OCI-LY3 (cell line): ENCODE measurements at regions not wholly inside any gene's neighbourhood (a gene's known extent, or its start where the extent isn't known, plus 50 kb on each side); places are given as distances from the start of the nearest gene placed in this dataset.

Experiments used
- H2AFZ ChIP-seq: fragments of 200-600, 300-600 bp; shearing (Covaris generic); 2 replicates; pipeline ENCODE4 v1.6.0; 2014; ENCODE audit warnings: antibody characterized with exemption, low read depth, low read length
- H3K27ac ChIP-seq: fragments of 200-600, 300-600 bp; sonication (generic); 2 replicates; pipeline ENCODE4 v1.5.1; 2014; ENCODE audit warnings: mild to moderate bottlenecking, low read length, moderate library complexity, mixed read lengths
- H3K27me3 ChIP-seq: fragments of 200-600, 300-600 bp; sonication (generic); 2 replicates; pipeline ENCODE4 v1.6.1; 2014; ENCODE audit warnings: low read depth, low read length, mixed read lengths
- H3K36me3 ChIP-seq: fragments of 200-600, 300-600 bp; sonication (generic); replicated peaks from 2 replicates; pipeline ENCODE3; 2014; ENCODE audit warnings: low read depth, low read length, mixed read lengths
- H3K4me1 ChIP-seq: fragments of 300-600, 200-600 bp; sonication (generic); 2 replicates; pipeline ENCODE4 v1.6.1; 2014; ENCODE audit warnings: low read length, mixed read lengths
- H3K4me2 ChIP-seq: fragments of 200-600, 300-600 bp; sonication (generic); 2 replicates; pipeline ENCODE4 v1.6.1; 2014; ENCODE audit warnings: low read length, mixed read lengths
- H3K4me3 ChIP-seq: fragments of 300-600, 200-600 bp; sonication (generic); 2 replicates; pipeline ENCODE4 v1.5.1; 2014; ENCODE audit warnings: antibody characterized with exemption, mild to moderate bottlenecking, low read length, moderate library complexity
- H3K79me2 ChIP-seq: fragments of 300-600, 200-600 bp; shearing (Covaris generic); 2 replicates; pipeline ENCODE4 v1.6.1; 2014; ENCODE audit warnings: mild to moderate bottlenecking, low read length, mixed read lengths
- H3K9ac ChIP-seq: fragments of 300-600, 200-600 bp; shearing (Covaris generic); 2 replicates; pipeline ENCODE4 v1.6.0; 2014; ENCODE audit warnings: mild to moderate bottlenecking, low read length, moderate library complexity
- H3K9me3 ChIP-seq: fragments of 200-600, 300-600 bp; shearing (Covaris generic); 2 replicates; pipeline ENCODE4 v1.6.1; 2014; ENCODE audit warnings: low read length, mixed read lengths; ENCODE audit not compliant: insufficient read depth
- H4K20me1 ChIP-seq: fragments of 200-600, 300-600 bp; sonication (generic); 2 replicates; pipeline ENCODE4 v1.6.1; 2016; ENCODE audit warnings: low read length, mixed read lengths; ENCODE audit not compliant: insufficient read depth
- CTCF ChIP-seq: fragments of 200-600, 300-600 bp; sonication (generic); IDR thresholded peaks from 2 replicates; pipeline ENCODE4 v1.5.1; 2014; ENCODE audit warnings: antibody characterized with exemption, low read length, low read depth
- EZH2phosphoT487 ChIP-seq: fragments of 200-600 bp; shearing (Covaris generic); IDR thresholded peaks from 2 replicates; pipeline ENCODE4 v1.6.1; 2018; ENCODE audit warnings: antibody characterized with exemption, mixed run types, low read depth

GRCh38 chr18:27824841-27825681 is 351.9 kb downstream of the CDH2 start:
- no peak for TF ChIP-seq CTCF
- Histone ChIP-seq H3K79me2 (no peaks in the 10 kb centered on the region), H3K4me1 (no peaks in the 10 kb centered on the region), H3K27me3 (no peaks in the 10 kb centered on the region), H4K20me1 (no peaks in the 10 kb centered on the region), H3K4me3 (no peak overlapping the region), H3K27ac (no peak overlapping the region), H3K36me3 (no peaks in the 10 kb centered on the region), H2AFZ (no peak overlapping the region), H3K9ac (no peak overlapping the region), H3K4me2 (no peak overlapping the region), H3K9me3 (no peaks in the 10 kb centered on the region)

- Histone ChIP-seq H3K9me3 (no peaks in the 10 kb centered on the region), H4K20me1 (no peaks in the 10 kb centered on the region), H3K4me1 (no peaks in the 10 kb centered on the region), H3K4me3 (no peak overlapping the region), H3K4me2 (no peak overlapping the region), H3K79me2 (no peaks in the 10 kb centered on the region), H3K27ac (no peak overlapping the region), H2AFZ (no peak overlapping the region), H3K36me3 (no peaks in the 10 kb centered on the region), H3K9ac (no peak overlapping the region), H3K27me3 (no peaks in the 10 kb centered on the region)
- no peak for TF ChIP-seq EZH2phosphoT487
- TF ChIP-seq CTCF, result no peak
Observed at GRCh38 chr18:27824275-27824674, 352.7 kb downstream of the CDH2 start.

- Histone ChIP-seq H3K4me2 (no peak overlapping the region), H2AFZ (no peak overlapping the region), H3K27me3 (no peaks in the 10 kb centered on the region), H3K4me1 (no peaks in the 10 kb centered on the region), H3K27ac (no peak overlapping the region), H3K4me3 (no peak overlapping the region), H3K36me3 (no peaks in the 10 kb centered on the region), H4K20me1 (no peaks in the 10 kb centered on the region), H3K79me2 (no peaks in the 10 kb centered on the region), H3K9me3 (no peaks in the 10 kb centered on the region), H3K9ac (no peak overlapping the region)
- TF ChIP-seq CTCF (no peak), EZH2phosphoT487 (no peak)
Observed at GRCh38 chr18:27823053-27823452, 353.9 kb downstream of the CDH2 start.

- Histone ChIP-seq H3K9ac (no peak overlapping the region), H4K20me1 (no peaks in the 10 kb centered on the region), H2AFZ (no peak overlapping the region), H3K27ac (no peak overlapping the region), H3K27me3 (no peaks in the 10 kb centered on the region), H3K79me2 (no peaks in the 10 kb centered on the region), H3K9me3 (no peaks in the 10 kb centered on the region), H3K4me3 (no peak overlapping the region), H3K36me3 (no peaks in the 10 kb centered on the region), H3K4me2 (no peak overlapping the region), H3K4me1 (peaks cover 9% of the 10 kb centered on the region; the same call in 1 of the 2 replicates)
- TF ChIP-seq EZH2phosphoT487 (no peak), CTCF (no peak)
Observed at GRCh38 chr18:27808683-27809082, 368.2 kb downstream of the CDH2 start.
